NCI-H187 (cell line): ENCODE measurements at regions not wholly inside any gene's neighbourhood (a gene's known extent, or its start where the extent isn't known, plus 50 kb on each side); places are given as distances from the start of the nearest gene placed in this dataset.

ENCODE experiments used
- DNase-seq, 2 experiments: peaks; one replicate each; lab custom pipeline; 2025; lab: John Stamatoyannopoulos, UW

DNA sequence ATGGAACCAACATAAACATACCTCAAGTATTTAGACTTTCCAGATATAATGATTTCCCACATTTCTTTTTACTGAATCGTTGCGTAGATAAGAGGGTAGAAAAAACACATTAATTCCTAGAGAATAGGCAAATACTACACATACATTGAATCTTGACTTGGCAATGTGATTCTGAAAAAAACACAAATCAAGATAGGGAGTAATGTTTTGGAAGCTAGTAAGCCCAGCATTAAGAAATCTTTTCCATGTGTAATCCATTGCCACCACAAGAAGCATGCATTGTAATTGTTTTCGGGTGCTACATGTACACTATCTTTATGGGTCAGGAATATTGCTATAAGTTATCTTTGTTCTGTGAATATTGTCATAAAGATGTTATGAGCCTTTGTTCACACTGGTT lies 269.8 kb upstream of the PDGFD start:
- no peak for DNase-seq

DNA sequence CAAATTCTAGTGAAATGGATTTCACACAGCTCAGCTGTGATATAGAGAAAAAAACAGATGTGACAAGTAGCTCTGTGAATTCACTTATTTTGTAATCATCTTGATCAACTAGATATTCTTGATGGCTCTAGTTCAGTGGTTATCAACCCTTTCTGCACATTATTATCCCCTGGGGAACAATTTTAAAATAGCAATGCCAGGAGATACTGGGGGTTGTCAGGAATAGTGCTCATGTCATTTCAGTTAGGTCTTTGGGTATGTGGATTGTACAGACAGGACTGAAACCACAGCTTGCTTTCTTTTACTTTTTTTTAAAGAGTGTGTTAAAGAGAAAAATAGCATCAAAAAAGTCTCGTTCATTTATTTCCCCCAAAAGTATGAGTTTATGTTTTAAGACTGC lies 269.0 kb upstream of the PDGFD start:
- DNase-seq, result no peak

DNA sequence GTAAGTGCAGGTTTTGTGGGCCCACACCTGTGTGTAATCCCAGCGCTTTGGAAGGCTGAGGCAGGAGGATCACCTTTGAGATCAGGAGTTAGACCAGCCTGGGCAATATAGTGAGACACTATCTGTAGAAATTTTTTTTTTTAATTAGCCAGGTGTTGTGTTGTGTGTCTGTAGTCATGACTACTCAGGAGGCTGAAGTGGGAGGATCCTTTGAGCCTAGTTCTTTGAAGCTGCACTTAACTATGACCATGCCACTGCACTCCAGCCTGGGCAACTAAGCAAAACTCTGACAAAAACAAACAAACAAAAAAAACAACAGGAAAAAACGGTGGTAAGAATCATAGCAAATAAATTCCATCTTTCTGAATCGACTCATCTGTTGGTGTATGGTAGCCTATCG lies 268.6 kb upstream of the PDGFD start:
- DNase-seq, result no peak

DNA sequence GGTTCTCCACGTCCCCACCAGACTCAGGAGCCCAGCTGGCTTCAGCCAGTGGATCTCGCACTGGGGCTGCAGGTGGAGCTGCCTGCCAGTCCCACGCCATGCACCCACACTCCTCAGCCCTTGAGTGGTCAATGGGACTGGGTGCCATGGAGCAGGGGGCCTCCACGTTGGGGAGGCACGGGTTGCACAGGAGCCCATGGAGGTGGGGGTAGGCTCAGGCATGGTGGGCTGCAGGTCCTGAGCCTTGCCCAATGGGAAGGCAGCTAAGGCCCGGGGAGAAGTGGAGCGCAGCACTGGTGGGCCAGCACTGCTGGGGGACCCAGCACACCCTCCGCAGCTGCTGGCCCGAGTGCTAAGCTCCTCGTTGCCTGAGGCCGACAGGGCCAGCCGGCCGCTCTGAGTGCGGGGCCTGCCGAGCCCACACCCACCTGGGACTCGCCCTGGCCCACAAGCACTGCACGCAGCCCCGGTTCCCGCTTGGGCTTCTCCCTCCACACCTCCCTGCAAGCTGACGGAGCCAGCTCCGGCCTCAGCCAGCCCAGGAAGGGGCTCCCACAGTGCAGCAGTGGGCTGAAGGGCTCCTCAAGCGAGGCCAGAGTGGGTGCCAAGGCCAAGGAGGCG lies 258.5 kb upstream of the PDGFD start:
- DNase-seq, result no peak

DNA sequence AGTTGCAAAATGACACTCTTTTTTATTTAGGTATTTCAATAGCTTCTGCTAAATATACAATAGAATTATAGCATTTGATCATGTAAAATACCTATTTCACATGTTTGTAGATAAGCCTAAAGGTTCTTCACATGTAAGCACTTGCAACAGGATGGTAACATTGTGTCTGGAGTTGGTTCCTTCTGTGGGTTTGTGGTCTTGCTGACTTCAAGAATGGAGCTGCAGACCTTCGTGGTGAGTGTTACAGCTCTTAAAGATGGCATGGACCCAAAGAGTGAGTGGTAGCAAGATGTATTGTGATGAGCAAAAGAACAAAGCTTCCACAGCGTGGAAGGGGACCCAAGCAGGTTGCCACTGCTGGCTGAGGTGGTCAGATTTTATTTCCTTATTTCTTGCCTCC lies 246.4 kb upstream of the PDGFD start:
- no peak for DNase-seq

DNA sequence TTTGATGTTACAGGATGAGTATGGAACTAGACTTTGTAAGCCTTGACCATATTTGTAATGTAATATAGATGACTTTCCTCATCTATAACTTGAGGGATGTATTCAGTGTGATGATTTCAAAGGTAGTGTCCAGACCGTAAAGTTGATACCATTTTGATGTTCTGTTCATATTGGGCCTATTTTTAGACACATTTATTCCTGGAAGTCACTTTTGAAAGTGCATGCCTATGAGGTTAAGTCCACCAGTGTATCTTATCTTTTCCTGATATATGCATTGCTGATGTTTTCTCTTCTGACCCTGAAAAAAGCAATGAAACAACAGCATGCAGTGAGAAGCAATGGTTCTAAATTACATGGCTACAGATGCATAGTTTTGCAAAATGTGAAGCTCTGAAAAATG lies 244.7 kb upstream of the PDGFD start:
- DNase-seq, result no peak

DNA sequence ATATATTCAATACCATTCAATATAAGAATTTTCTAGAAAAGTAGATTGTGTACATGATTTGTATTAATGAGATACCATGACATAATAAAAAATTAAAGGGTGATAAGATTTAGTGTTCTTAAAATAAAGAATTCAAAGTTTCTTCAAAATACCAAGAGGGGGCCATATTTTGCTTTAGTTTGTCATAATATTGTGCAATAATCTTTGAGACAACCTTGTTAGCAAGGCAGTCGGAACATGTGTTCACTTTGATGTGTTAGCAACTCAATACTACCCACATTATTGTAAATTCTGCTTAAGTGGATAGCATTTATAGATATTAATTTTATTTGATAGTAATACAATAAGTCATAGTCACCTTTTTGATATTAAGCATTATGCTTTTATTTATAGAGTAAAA lies 241.3 kb upstream of the PDGFD start:
- no peak for DNase-seq

DNA sequence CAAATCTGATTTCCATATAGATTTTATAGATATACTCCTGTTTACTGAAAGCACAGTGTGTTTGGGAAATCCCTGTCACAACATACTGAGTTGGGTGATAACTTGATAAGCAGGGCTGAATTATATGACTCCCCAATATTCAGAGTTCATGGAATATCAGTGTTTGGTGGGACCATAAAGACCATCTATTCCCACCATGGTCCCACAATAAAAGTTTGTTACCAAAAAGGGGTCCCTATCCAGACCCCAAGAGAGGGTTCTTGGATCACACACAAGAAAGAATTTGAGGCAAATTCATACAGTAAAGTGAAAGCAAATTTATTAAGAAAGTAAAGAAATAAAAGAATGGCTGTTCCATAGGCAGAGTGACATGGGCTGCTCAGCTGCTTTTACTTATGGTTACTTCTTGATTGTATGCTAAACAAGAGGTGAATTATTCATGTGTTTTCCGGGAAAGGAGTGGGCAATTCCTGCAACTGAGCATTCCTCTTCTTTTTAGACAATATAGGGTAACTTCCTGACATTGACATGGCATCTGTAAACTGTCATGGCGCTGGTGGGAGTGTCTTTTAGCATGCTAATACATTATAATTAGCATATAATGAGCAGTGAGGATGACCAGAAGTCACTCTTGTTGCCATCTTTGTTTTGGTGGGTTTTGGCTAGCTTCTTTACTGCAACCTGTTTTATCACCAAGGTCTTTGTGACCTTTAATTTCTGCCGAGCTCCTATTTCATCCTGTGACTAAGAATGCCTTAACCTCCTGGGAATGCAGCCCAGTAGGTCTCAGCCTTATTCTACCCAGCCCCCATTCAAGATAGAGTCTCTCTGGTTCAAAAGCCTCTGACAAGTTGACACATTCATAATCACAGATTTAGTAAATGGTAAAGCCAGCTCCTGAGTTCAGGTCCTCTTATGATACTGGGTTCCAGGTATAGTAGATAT lies 240.6 kb upstream of the PDGFD start:
- no peak for DNase-seq

DNA sequence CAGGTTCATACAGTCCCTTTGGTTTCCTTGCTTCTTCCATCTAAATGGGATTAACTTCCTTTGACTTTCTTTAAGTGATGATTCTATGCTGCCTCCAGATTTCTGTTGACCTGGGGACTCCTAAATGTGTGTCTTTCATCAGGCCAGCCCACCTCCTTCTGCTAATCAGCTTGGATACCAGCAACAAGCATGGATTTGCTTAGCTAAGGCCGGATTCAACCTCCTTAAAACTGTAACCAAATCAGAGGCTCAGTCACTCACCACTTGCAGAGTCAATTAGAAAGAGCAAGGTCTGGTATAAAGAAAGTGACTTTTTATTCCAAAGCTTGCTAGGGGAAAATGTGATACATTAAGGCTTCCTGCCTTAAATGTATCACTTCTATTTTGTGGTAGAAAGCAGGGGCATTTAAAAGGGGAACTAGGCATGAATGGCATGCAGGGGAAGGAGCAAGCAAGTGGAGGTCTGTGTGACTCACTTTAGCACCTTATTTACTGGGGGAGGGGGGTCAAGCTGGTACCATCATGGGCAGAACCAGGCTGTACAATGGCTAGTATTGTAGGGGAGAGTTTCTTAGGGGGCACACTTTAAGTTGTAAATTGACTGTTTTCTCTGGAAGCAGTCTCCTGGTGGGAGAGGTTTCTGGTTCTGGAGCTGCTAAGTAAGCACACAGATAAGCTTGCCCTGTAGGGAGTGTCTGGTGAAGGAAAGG lies 239.0 kb upstream of the PDGFD start:
- no peak for DNase-seq

DNA sequence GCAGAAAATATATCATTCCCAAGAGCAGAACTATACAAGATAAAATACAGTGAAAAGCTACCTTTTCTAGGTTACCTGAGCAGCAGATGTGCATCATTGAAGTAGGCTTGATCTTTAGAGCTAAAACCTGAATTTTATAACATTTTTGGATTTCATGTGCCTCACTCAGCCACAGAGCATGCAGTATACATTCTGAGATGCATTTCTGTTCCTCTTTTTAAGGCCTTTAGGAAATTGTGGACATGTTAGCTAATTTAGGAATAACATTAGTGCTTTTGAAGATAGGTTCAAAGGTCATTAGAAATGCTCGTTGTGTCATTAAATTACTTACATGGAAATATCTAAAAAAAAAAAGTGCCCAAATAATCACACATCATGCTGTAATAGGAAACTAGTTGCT lies 230.6 kb upstream of the PDGFD start:
- no peak for DNase-seq

DNA sequence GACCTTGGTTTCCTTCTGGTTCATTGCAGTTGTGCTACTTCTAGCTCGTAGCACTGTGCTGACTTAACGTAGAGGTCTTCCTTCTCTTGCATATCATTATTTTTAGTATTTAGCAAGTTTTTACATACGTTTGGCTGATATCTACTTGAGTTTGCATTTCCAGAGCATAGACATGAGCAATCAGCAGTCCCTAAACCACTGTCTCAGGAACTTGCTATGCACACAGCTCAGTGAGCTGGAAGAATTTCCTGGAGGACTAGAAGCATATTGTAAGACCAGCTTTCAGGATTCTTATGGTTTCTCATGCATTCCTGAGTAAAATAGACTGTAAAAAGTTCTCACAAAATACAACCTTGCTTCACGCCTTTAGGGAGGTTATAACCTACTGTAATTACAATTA lies 226.7 kb upstream of the PDGFD start:
- no peak for DNase-seq

DNA sequence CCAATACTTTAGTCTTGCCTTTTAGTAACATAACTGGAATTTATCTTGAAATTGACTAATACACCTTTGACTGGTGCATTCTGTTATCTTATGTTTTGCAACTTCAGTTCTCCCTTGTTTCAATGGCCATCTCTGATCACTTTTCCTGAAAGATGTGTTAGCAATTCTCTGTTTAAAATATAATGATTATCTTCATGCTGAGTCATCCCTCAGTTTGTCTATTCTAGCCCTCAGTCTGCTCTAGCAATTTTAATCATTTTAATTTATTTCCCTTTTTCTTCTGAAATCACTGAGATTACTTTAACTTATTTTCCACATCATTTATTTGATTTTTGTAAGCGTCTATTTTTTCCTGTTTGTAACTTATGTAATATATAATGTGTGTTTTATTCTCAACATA lies 221.9 kb upstream of the PDGFD start:
- DNase-seq, result no peak

DNA sequence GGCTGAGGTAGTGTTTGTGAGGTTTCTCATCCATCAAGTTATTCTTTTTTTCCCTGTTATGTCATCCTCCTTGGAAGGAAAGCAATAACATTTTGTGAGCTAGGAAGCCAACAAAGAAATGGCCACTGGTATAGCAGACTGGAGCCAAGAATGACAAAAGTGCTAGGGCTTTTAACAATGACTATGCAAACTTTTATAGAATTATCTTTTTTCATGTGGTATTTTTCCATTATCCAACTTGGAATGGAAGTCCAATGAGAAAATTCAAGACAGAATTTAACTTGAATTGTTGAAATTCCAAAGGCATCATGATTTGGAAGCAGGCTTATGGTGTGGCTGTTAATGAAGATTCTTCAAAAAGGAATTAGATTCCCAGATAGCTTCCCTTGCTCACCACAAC lies 216.4 kb upstream of the PDGFD start:
- no peak for DNase-seq

DNA sequence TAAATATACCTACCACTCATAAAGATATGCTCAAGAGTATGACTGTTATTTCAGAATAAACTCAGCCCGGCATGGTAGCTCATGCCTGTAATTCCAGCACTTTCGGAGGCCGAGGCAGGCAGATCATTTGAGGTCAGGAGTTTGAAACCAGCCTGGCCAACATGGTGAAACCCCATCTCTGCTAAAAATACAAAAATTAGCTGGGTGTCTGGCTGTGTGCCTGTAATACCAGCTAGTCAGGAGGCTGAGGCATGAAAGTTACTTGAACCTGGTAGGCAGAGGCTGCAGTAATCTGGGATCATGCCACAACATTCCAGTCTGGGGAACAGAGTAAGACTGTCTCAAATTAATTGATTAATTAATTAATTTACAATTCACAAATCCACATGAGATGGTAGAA lies 208.2 kb upstream of the PDGFD start:
- DNase-seq, result no peak

DNA sequence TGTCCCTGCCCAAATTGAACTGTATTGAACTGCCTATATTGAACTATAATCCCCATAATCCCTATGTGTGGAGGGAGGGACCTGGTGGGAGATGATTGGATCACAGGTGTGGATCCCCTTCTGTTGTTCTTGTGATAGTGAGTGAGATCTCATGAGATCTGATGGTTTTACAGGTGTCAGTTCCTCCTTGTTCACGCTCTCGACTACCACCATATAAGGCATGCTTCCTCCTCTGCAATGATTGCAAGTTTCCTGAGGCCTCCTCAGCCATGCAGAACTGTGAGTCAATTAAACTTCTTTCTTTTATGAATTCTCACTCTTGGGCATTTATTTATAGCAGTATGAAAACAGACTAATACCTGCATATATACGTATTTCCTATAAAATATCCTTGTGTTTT lies 206.5 kb upstream of the PDGFD start:
- DNase-seq, result no peak

DNA sequence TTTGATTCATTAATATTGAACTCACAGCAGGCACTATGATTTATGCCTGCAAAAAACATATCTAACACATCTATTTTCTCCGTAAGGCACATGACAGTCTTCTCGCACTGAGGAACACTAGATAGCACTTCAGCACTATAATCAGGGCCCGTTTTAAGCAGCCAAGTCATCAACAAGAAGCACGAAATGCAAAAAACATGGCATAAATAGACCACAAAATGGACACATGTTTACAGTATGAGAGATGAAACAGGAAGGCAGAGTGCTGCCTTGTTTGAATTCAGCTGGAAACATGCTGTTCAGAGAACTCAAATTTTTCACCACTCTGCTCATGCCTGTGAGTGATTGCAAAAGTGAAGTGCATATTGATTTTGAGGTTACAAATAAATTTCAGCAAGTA lies 205.8 kb upstream of the PDGFD start:
- DNase-seq, result no peak

DNA sequence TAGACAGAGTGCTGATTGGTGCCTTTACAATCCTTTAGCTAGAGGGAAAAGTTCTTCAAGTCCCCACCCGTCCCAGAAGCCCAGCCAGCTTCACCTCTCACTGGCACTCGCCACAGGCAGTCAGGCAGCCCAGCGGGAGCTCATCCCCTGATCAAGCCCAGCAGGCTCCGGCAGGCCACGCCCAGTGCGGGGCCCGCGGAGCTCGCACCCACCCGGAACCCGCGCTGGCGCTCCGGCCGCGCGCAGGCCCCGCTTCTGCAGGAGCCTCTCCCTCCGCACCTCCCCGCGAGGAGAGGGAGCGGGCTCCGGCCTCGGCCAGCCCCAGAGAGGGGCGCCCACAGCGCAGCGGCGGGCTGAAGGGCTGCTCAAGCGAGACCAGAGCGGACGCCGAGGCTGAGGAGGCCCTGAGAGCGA lies 202.4 kb upstream of the PDGFD start:
- DNase-seq, result no peak

DNA sequence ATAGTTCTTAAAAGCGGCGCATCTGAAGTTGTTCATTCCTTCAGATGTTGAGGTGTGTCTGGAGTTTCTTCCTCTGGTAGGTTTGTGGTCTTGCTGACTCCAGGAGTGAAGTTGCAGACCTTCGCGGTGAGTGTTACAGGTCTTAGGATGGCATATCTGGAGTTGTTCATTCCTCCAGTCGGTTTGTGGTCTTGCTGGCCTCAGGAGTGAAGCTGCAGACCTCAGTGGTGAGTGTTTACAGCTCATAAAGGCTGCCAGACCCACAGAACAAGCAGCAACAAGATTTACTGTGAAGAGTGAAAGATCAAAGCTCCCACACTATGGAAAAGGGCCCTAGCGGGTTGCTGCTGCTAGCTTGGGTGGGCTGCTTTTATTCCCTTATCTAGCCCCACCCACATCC lies 201.7 kb upstream of the PDGFD start:
- no peak for DNase-seq

DNA sequence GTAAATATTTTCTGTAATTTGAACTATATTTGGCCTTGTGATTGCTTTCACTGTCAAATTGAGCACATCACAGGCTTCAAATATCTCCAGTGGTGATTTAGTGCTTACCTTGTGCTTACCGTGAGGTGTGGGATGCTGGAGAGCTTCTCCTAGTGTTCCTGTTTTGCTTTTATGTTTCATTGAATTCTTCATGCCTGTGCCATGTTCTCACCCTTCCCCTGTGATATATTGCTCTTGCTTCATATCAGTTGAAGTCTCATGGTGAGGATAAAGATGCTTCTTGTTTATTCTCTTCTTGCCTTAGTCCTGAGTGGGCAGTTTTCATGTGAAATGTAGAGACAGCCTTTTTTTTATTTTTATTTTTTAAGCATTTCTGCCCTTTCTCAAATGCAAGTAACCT lies 198.0 kb upstream of the PDGFD start:
- no peak for DNase-seq

DNA sequence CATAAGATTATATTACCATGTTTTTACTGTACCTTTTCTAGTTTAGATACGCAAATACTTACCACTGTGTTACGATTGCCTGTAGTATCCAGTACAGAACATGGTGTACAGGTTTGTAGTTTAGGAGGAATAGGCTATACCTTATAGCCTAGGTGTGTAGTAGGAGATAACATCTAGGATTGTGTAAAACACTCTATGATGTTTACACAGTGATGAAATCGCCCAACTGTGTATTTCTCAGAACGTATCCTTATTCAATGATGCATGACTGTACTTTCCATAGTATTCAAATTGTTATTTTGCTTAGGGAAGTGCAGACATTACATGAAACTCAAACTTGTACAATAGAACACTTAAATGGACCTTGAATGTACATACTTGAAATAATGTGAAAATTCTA lies 188.1 kb upstream of the PDGFD start:
- no peak for DNase-seq

DNA sequence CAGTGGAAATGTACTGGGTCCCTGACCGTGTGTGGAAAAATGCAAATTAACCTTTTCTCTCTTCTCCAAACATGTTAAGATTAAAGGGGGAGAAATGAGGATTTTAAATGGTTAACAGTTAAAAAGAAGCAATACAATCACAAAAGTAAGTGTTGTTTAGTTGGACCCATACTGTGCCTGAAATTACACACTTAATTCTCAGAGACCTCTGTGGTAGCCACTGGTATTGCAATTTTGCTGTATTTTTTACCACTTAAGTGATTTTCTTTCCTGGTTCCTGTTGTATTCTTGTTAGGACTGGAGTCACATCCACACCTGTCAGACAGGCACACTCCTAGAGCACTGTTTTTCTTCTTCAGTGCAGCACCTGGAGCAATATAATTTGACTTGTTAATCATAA lies 179.6 kb upstream of the PDGFD start:
- DNase-seq, result no peak

DNA sequence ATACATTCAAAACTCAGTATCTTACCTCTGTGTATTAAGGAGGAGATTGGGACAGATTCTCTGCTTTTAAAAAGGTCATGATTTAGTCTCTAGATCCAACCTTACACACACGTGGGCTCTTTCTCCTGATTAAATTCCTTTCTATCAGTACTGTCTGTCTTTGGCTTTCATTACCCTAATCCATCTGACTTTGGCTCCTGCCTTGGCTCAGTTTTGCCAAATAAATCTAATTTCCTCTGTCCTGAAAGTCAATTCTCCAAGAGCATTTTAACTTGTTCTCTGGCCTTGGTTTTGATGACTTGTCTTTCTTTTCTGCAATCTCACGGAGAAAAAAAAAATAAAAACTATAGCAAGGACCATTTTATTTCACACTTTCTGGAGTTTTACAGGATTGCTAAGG lies 176.6 kb upstream of the PDGFD start:
- no peak for DNase-seq

DNA sequence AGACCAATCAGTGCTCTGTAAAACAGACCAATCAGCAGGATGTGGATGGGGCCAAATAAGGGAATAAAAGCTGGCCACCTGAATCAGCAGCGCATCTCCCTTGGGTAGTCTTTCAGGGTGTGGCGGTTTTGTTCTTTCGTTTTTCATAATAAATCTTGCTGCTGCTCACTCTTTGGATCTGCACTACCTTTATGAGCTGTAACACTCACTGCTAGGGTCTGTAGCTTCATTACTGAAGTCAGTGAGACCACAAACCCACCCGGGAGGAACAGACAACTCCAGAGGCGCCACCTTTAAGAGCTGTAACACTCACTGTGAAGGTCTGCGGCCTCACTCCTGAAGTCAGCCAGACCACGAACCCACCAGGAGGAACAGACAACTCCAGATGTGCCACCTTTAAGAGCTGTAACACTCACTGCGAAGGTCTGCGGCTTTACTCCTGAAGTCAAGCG lies 175.5 kb upstream of the PDGFD start:
- DNase-seq, result no peak
